Astrocyte (in vitro differentiated cells and primary cell): ENCODE measurements at regions not wholly inside any gene's neighbourhood (a gene's known extent, or its start where the extent isn't known, plus 50 kb on each side); places are given as distances from the start of the nearest gene placed in this dataset.

Source experiments
- DNase-seq: peaks from one replicate; pipeline ENCODE4 v3.0.0-alpha.2; 2010; ENCODE audit warnings: low read depth
- FAIRE-seq: peaks from 2 replicates; lab custom pipeline; 2011; peaks lifted over from hg19 to GRCh38; lab: Jason Lieb, UNC
- H2AFZ ChIP-seq: 2 replicates; pipeline ENCODE4 v1.6.0; 2012; ENCODE audit warnings: low read depth, low read length, inconsistent platforms
- H3K27ac ChIP-seq: 2 replicates; pipeline ENCODE4 v1.5.1; 2011; ENCODE audit warnings: low read depth, low read length, inconsistent platforms
- H3K27me3 ChIP-seq: 2 replicates; pipeline ENCODE4 v1.6.0; 2011; ENCODE audit warnings: low read length, inconsistent platforms; ENCODE audit not compliant: insufficient read depth
- H3K36me3 ChIP-seq: 2 replicates; pipeline ENCODE4 v1.5.1; 2011; ENCODE audit warnings: low read length, inconsistent platforms; ENCODE audit not compliant: insufficient read depth
- H3K4me1 ChIP-seq: 2 replicates; pipeline ENCODE4 v1.5.1; 2011; ENCODE audit warnings: low read length, inconsistent platforms; ENCODE audit not compliant: insufficient read depth
- H3K4me2 ChIP-seq: 2 replicates; pipeline ENCODE4 v1.6.0; 2012; ENCODE audit warnings: low read length, inconsistent platforms
- H3K4me3 ChIP-seq: 2 replicates; pipeline ENCODE4 v1.5.1; 2011; ENCODE audit warnings: low read depth, mild to moderate bottlenecking, low read length, inconsistent platforms; ENCODE audit not compliant: insufficient read depth
- H3K79me2 ChIP-seq: 2 replicates; pipeline ENCODE4 v1.6.0; 2012; ENCODE audit warnings: mild to moderate bottlenecking, low read length, inconsistent platforms; ENCODE audit not compliant: insufficient read depth
- H3K9ac ChIP-seq: 2 replicates; pipeline ENCODE4 v1.6.0; 2012; ENCODE audit warnings: mild to moderate bottlenecking, low read length, inconsistent platforms
- H3K9me3 ChIP-seq: 2 replicates; pipeline ENCODE4 v1.5.1; 2012; ENCODE audit warnings: low read depth, mild to moderate bottlenecking, low read length, inconsistent platforms; ENCODE audit not compliant: insufficient read depth
- H4K20me1 ChIP-seq: 2 replicates; pipeline ENCODE4 v1.6.0; 2012; ENCODE audit warnings: low read length, inconsistent platforms; ENCODE audit not compliant: insufficient read depth
- H3K27ac Mint-ChIP-seq: one replicate; pipeline ENCODE4 v1.8.0; 2021; ENCODE audit warnings: mild to moderate bottlenecking, mixed read lengths; ENCODE audit not compliant: unreplicated experiment
- H3K27me3 Mint-ChIP-seq: one replicate; pipeline ENCODE4 v1.8.0; 2021; ENCODE audit warnings: low read depth, mixed read lengths; ENCODE audit not compliant: unreplicated experiment
- H3K36me3 Mint-ChIP-seq: one replicate; pipeline ENCODE4 v1.8.0; 2021; ENCODE audit warnings: low read depth, mixed read lengths; ENCODE audit not compliant: unreplicated experiment
- H3K4me1 Mint-ChIP-seq: one replicate; pipeline ENCODE4 v1.8.0; 2021; ENCODE audit warnings: low read depth, mixed read lengths; ENCODE audit not compliant: unreplicated experiment
- H3K4me3 Mint-ChIP-seq: one replicate; pipeline ENCODE4 v1.8.0; 2021; ENCODE audit warnings: mild to moderate bottlenecking, moderate library complexity, mixed read lengths; ENCODE audit not compliant: unreplicated experiment
- H3K9me3 Mint-ChIP-seq: one replicate; pipeline ENCODE4 v1.8.0; 2021; ENCODE audit warnings: mild to moderate bottlenecking, mixed read lengths; ENCODE audit not compliant: unreplicated experiment
- CTCF ChIP-seq: IDR thresholded peaks from 2 replicates; pipeline ENCODE4 v1.5.1; 2011; ENCODE audit warnings: low read depth, mild to moderate bottlenecking, inconsistent platforms, low read length, moderate library complexity; ENCODE audit not compliant: insufficient read depth
- EZH2 ChIP-seq: IDR thresholded peaks from 2 replicates; pipeline ENCODE4 v1.6.1; 2012; ENCODE audit warnings: mild to moderate bottlenecking, low read length, inconsistent platforms; ENCODE audit not compliant: insufficient read depth

- no peaks in the 10 kb centered on the region for H3K27me3 ChIP-seq
- no peak for TF ChIP-seq EZH2
- no peak for TF ChIP-seq CTCF
These were observed 526.3 kb downstream of the SOX5 start for GRCh38 chr12:23423097-23423687.

GRCh38 chr12:23423796-23424195 lies 525.7 kb downstream of the SOX5 start:
- Mint-ChIP-seq H3K4me1 (peaks cover 1% of the 10 kb centered on the region), H3K4me3 (no peak overlapping the region), H3K27me3 (no peaks in the 10 kb centered on the region), H3K36me3 (no peaks in the 10 kb centered on the region), H3K27ac (no peak overlapping the region), H3K9me3 (no peaks in the 10 kb centered on the region)
- Histone ChIP-seq H3K27ac (no peak overlapping the region), H3K4me2 (no peak overlapping the region), H3K9ac (no peak overlapping the region), H3K9me3 (no peaks in the 10 kb centered on the region), H3K79me2 (no peaks in the 10 kb centered on the region), H3K27me3 (no peaks in the 10 kb centered on the region), H3K4me1 (no peaks in the 10 kb centered on the region), H2AFZ (no peak overlapping the region), H3K4me3 (no peak overlapping the region), H4K20me1 (no peaks in the 10 kb centered on the region), H3K36me3 (no peaks in the 10 kb centered on the region)
- DNase-seq, result no peak
- FAIRE-seq, result no peak
- no peak for TF ChIP-seq EZH2
- no peak for TF ChIP-seq CTCF

More at GRCh38 chr12:23423097-23423687, 526.3 kb downstream of the SOX5 start:
- Histone ChIP-seq H3K9me3 (no peaks in the 10 kb centered on the region), H3K4me1 (no peaks in the 10 kb centered on the region), H2AFZ (no peak overlapping the region), H3K4me3 (no peak overlapping the region), H3K4me2 (no peak overlapping the region), H3K9ac (no peak overlapping the region), H3K79me2 (no peaks in the 10 kb centered on the region), H3K36me3 (no peaks in the 10 kb centered on the region), H4K20me1 (no peaks in the 10 kb centered on the region), H3K27ac (no peak overlapping the region)
- H3K4me1 Mint-ChIP-seq, result peaks cover 1% of the 10 kb centered on the region
- FAIRE-seq (no peak), DNase-seq (no peak)
- H3K36me3 Mint-ChIP-seq, result no peaks in the 10 kb centered on the region
- H3K9me3 Mint-ChIP-seq, result peaks cover 2% of the 10 kb centered on the region
- no peaks in the 10 kb centered on the region for H3K27me3 Mint-ChIP-seq
- H3K4me3 Mint-ChIP-seq, result no peak overlapping the region
- H3K27ac Mint-ChIP-seq, result no peak overlapping the region

GRCh38 chr12:23424685-23425084 lies 524.8 kb downstream of the SOX5 start:
- H3K4me1 ChIP-seq, result no peaks in the 10 kb centered on the region
- no peaks in the 10 kb centered on the region for H3K27me3 ChIP-seq
- H3K9ac ChIP-seq, result no peak overlapping the region
- H3K36me3 ChIP-seq, result no peaks in the 10 kb centered on the region
- no peaks in the 10 kb centered on the region for H3K9me3 ChIP-seq
- H3K4me1 Mint-ChIP-seq, result peaks cover 1% of the 10 kb centered on the region
- H3K27ac ChIP-seq, result no peak overlapping the region
- H3K4me3 ChIP-seq, result no peak overlapping the region
- FAIRE-seq (no peak), DNase-seq (no peak)
- no peak overlapping the region for H3K27ac Mint-ChIP-seq
- no peak for TF ChIP-seq EZH2
- no peak for TF ChIP-seq CTCF
- no peaks in the 10 kb centered on the region for H4K20me1 ChIP-seq
- no peak overlapping the region for H3K4me2 ChIP-seq
- no peaks in the 10 kb centered on the region for H3K79me2 ChIP-seq
- no peaks in the 10 kb centered on the region for H3K9me3 Mint-ChIP-seq
- H3K27me3 Mint-ChIP-seq, result no peaks in the 10 kb centered on the region
- H3K4me3 Mint-ChIP-seq, result no peak overlapping the region
- H2AFZ ChIP-seq, result no peak overlapping the region
- no peaks in the 10 kb centered on the region for H3K36me3 Mint-ChIP-seq
